ENCODE measurements at regions not wholly inside any gene's neighbourhood (a gene's known extent, or its start where the extent isn't known, plus 50 kb on each side); places are given as distances from the start of the nearest gene placed in this dataset.

DNA sequence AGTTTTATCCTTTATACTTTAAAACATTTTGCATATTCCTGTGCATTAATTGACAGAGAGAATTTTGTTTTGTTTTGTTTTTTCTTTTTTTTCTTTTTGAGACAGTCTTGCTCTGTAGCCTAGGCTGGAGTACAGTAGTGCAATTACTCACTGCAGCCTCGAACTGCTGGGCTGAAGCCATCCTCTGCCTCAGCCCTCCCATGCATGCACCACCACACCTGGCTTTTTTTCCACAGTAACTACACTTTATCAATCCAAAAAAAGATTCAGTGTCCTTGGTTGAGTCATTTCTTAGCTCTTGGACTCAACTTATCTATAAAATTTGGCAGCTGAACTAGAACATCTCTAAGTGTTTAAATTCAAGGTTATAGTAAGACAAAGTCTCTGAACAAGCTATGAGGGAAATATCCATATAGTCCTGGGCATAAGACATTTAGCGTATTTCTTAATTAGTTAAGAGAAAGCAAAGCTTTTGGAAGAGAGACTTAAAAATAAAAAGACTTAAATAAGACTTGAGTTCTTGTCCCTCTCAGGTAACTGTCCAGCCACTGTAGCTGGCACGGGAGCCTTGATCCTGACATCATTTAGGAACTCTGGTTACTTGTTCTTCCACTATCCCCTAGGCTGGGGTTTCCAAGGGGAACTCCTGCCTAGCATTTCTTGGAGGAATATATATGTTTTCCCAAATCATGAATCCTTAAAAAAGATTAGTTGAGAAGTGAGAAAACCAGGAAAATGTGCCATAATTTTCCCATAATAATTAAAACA, 300.1 kb downstream of the HACE1 start:
- DNase-seq: no peak
- Histone ChIP-seq H3K9me3 (ENCODE audit: control insufficient read depth in 2 of 3, insufficient read depth in 1 of 3, low read length in 3 of 3) (no peaks in the 10 kb centered on the region), H3K4me3 (ENCODE audit: low read length in 3 of 3) (no peak overlapping the region), H3K27me3 (ENCODE audit: control insufficient read depth, insufficient read depth, low read length) (no peaks in the 10 kb centered on the region), H3K9ac (ENCODE audit: low read length in 3 of 3) (no peak overlapping the region), H3K36me3 (ENCODE audit: control insufficient read depth in 2 of 3, insufficient read depth in 3 of 3, low read length in 3 of 3) (no peaks in the 10 kb centered on the region), H3K4me1 (ENCODE audit: control insufficient read depth in 2 of 3, insufficient read depth in 2 of 3, low read depth in 1 of 3, low read length in 3 of 3) (no peaks in the 10 kb centered on the region), H3K27ac (ENCODE audit: low read depth in 2 of 2, low read length in 2 of 2) (no peak overlapping the region)
- TF ChIP-seq, protein P1, sequence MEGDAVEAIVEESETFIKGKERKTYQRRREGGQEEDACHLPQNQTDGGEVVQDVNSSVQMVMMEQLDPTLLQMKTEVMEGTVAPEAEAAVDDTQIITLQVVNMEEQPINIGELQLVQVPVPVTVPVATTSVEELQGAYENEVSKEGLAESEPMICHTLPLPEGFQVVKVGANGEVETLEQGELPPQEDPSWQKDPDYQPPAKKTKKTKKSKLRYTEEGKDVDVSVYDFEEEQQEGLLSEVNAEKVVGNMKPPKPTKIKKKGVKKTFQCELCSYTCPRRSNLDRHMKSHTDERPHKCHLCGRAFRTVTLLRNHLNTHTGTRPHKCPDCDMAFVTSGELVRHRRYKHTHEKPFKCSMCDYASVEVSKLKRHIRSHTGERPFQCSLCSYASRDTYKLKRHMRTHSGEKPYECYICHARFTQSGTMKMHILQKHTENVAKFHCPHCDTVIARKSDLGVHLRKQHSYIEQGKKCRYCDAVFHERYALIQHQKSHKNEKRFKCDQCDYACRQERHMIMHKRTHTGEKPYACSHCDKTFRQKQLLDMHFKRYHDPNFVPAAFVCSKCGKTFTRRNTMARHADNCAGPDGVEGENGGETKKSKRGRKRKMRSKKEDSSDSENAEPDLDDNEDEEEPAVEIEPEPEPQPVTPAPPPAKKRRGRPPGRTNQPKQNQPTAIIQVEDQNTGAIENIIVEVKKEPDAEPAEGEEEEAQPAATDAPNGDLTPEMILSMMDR (IDR thresholded peaks at IDR 0.05; ENCODE audit: borderline replicate concordance, extremely low read depth, insufficient read depth): no peak
- no peak for FAIRE-seq
- intact Hi-C loops (cut with DNase I): no loop called here

DNA sequence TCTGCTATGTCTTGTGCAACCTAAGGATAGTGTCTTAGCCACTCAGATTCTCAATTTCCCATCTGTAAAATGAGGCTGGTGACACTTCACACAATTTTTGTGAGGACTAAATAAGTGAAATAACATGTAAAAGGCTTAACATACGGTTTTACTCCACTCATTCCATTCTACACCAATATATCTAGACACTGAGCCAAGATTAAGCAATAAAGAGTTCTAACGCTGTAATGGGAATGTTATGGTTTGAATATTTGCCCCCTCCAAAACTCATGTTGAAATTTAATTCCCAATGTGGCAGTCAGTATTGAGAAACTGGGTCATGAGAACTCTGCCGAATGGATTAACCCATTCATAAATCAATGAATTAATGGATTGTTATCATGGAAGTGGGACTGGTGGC, 301.0 kb downstream of the HACE1 start:
- DNase-seq (no peak), FAIRE-seq (no peak)
- Histone ChIP-seq H3K27ac (ENCODE audit: low read depth in 2 of 2, low read length in 2 of 2) (no peak overlapping the region), H3K4me3 (ENCODE audit: low read length in 3 of 3) (no peak overlapping the region), H3K9me3 (ENCODE audit: control insufficient read depth in 2 of 3, insufficient read depth in 1 of 3, low read length in 3 of 3) (no peaks in the 10 kb centered on the region), H3K4me1 (ENCODE audit: control insufficient read depth in 2 of 3, insufficient read depth in 2 of 3, low read depth in 1 of 3, low read length in 3 of 3) (no peaks in the 10 kb centered on the region), H3K36me3 (ENCODE audit: control insufficient read depth in 2 of 3, insufficient read depth in 3 of 3, low read length in 3 of 3) (no peaks in the 10 kb centered on the region), H3K9ac (ENCODE audit: low read length in 3 of 3) (no peak overlapping the region), H3K27me3 (ENCODE audit: control insufficient read depth, insufficient read depth, low read length) (no peaks in the 10 kb centered on the region)
- intact Hi-C loops (cut with DNase I): no loop called here
- TF ChIP-seq, protein P1 (IDR thresholded peaks at IDR 0.05; ENCODE audit: borderline replicate concordance, extremely low read depth, insufficient read depth): no peak

DNA sequence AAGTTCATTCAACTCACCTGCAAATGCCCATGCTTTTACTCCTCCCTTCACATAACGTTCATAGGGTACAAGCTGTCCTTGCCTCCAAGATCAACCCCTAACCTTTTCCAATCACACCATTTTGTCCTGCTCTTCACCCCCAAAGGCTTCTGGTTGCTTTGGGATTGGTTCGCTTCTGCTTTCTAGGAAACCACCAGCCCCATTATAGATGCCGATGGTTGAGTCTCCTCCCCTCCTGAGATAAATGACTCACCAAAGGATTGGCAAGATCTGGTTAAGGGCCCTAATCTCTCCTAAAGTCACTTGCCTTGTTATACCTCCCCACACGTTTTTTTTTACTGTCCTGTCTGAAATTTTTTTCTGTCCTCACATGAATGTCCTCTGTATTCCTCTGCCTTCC, 311.4 kb downstream of the HACE1 start:
- intact Hi-C loops (cut with DNase I): no loop called here
- FAIRE-seq: no peak
- Histone ChIP-seq H3K9me3 (ENCODE audit: control insufficient read depth in 2 of 3, insufficient read depth in 1 of 3, low read length in 3 of 3) (no peaks in the 10 kb centered on the region), H3K4me1 (ENCODE audit: control insufficient read depth in 2 of 3, insufficient read depth in 2 of 3, low read depth in 1 of 3, low read length in 3 of 3) (no peaks in the 10 kb centered on the region), H3K36me3 (ENCODE audit: control insufficient read depth in 2 of 3, insufficient read depth in 3 of 3, low read length in 3 of 3) (no peaks in the 10 kb centered on the region), H3K4me3 (ENCODE audit: low read length in 3 of 3) (no peak overlapping the region), H3K27ac (ENCODE audit: low read depth in 2 of 2, low read length in 2 of 2) (no peak overlapping the region), H3K27me3 (ENCODE audit: control insufficient read depth, insufficient read depth, low read length) (no peaks in the 10 kb centered on the region), H3K9ac (ENCODE audit: low read length in 3 of 3) (no peak overlapping the region)
- TF ChIP-seq, protein P1 (IDR thresholded peaks at IDR 0.05; ENCODE audit: borderline replicate concordance, extremely low read depth, insufficient read depth): no peak
- DNase-seq: no peak

DNA sequence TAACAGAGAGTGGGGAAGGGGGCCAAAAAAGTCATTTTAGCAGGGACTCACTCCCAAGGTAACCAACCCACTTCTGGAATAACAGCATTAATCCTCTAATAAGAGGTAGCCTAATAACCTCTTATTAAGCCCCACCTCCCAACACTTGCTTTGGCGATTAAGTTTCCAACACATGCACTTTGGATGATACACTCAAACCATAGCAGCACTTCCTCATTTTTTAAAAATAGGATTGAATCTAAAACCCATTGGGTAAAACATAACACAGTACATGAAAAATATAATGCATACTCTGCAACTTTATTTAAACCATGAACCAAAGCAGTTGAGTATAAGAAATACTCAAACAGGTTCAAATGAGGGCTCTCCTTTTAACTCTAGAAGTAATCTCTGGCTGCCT, 318.3 kb downstream of the HACE1 start:
- TF ChIP-seq, protein P1 (IDR thresholded peaks at IDR 0.05; ENCODE audit: borderline replicate concordance, extremely low read depth, insufficient read depth): no peak
- Histone ChIP-seq H3K4me1 (ENCODE audit: control insufficient read depth in 2 of 3, insufficient read depth in 2 of 3, low read depth in 1 of 3, low read length in 3 of 3) (no peaks in the 10 kb centered on the region), H3K36me3 (ENCODE audit: control insufficient read depth in 2 of 3, insufficient read depth in 3 of 3, low read length in 3 of 3) (no peaks in the 10 kb centered on the region), H3K4me3 (ENCODE audit: low read length in 3 of 3) (no peak overlapping the region), H3K9me3 (ENCODE audit: control insufficient read depth in 2 of 3, insufficient read depth in 1 of 3, low read length in 3 of 3) (no peaks in the 10 kb centered on the region), H3K27ac (ENCODE audit: low read depth in 2 of 2, low read length in 2 of 2) (no peak overlapping the region), H3K9ac (ENCODE audit: low read length in 3 of 3) (no peak overlapping the region), H3K27me3 (ENCODE audit: control insufficient read depth, insufficient read depth, low read length) (no peaks in the 10 kb centered on the region)
- intact Hi-C loops (cut with DNase I): no loop called here
- no peak for DNase-seq
- FAIRE-seq: peak; percentile 17
